ENCODE measurements at regions not wholly inside any gene's neighbourhood (a gene's known extent, or its start where the extent isn't known, plus 50 kb on each side); places are given as distances from the start of the nearest gene placed in this dataset.

- TF ChIP-seq EGR1 (IDR thresholded peaks at IDR 0.05; ENCODE audit: low read depth) (no peak), POLR2A (IDR thresholded peaks at IDR 0.05; ENCODE audit: borderline replicate concordance, extremely low read depth, insufficient read depth, insufficient read length) (no peak), CTCF (IDR thresholded peaks at IDR 0.05 in 2 of 3, conservative IDR thresholded peaks at IDR 0.05 in 1 of 3; ENCODE audit: borderline replicate concordance in 1 of 3, insufficient read depth in 1 of 3, low read depth in 2 of 3, low read length in 2 of 3) (no peak), YY1 (IDR thresholded peaks at IDR 0.05; ENCODE audit: extremely low read depth, insufficient replicate concordance, low read depth, low read length) (no peak), POLR2AphosphoS5 (IDR thresholded peaks at IDR 0.05; ENCODE audit: low read depth, low read length) (no peak), ATF3 (IDR thresholded peaks at IDR 0.05) (no peak), EZH2 (IDR thresholded peaks at IDR 0.05) (no peak), SP1 (IDR thresholded peaks at IDR 0.05; ENCODE audit: low read depth) (no peak), REST (IDR thresholded peaks at IDR 0.05; ENCODE audit: low read depth) (no peak), CEBPB (IDR thresholded peaks at IDR 0.05; ENCODE audit: low read depth) (no peak), ZFX (IDR thresholded peaks at IDR 0.05) (no peak), JUND (IDR thresholded peaks at IDR 0.05) (no peak), SIN3A (IDR thresholded peaks at IDR 0.05; ENCODE audit: low read depth) (no peak)
These were observed 125.5 kb upstream of the FBXL4 start for GRCh38 chr6:99073223-99073622.

Data from HCT116 (cell line).